NCI-H526 treated with DMSO at 0.1 percent for 48 hours (cell line): ENCODE measurements at regions not wholly inside any gene's neighbourhood (a gene's known extent, or its start where the extent isn't known, plus 50 kb on each side); places are given as distances from the start of the nearest gene placed in this dataset.
"Not testable (repeated sequence)": the region's sequence is repeated elsewhere in the genome, so short reads cannot be mapped to it uniquely, and the experiment has no call there.

ENCODE experiments used
- DNase-seq: peaks from one replicate; lab custom pipeline; 2025; lab: John Stamatoyannopoulos, UW

DNA sequence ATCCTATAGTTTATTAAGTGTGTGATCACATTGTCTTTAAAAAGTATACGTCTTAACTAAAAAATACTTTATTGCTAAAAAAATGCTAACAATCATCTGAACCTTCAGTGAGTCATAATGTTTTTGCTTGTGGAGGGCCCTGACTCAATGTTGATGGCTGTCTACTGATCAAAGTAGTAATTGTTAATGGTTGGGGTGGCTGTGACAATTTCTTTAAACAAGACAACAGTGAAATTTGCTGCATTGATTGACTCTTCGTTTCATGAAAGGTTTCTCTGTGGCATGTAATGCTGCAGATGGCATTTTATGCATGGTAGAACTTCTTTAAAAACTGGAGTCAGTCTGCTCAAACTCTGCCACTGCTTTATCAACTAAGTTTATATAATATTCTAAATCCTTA is 101.4 kb upstream of the IL15 start:
- no peak for DNase-seq

- no peak for DNase-seq
Observed at GRCh38 chr4:141538001-141538400, 98.4 kb upstream of the IL15 start.

GRCh38 chr4:141540643-141541042 is 95.7 kb upstream of the IL15 start:
- DNase-seq = no peak

- DNase-seq = no peak
Observed at GRCh38 chr4:141541851-141542250, 94.5 kb upstream of the IL15 start.

- DNase-seq = no peak
Observed at GRCh38 chr4:141543176-141543575, 93.2 kb upstream of the IL15 start.

GRCh38 chr4:141543706-141544105 is 92.7 kb upstream of the IL15 start:
- DNase-seq = no peak

DNA sequence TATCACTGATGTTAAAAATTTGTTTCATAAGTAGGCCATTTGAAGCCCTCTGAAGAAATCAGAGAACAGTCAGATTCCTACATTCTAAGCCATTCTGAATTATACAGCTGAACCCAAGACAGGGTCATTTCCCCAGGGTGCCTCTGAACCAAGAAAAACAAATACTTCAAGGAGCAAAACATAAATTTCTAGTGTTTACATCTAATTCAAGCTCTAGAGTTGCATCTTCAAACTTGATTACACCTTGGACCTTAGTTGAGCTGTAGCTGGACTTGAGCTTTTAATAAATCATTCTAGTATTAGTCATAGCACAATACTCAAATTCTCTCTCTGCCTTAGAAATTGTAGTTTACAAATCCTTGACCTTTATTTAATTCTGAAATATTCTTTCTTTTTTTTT is 87.6 kb upstream of the IL15 start:
- no peak for DNase-seq

DNA sequence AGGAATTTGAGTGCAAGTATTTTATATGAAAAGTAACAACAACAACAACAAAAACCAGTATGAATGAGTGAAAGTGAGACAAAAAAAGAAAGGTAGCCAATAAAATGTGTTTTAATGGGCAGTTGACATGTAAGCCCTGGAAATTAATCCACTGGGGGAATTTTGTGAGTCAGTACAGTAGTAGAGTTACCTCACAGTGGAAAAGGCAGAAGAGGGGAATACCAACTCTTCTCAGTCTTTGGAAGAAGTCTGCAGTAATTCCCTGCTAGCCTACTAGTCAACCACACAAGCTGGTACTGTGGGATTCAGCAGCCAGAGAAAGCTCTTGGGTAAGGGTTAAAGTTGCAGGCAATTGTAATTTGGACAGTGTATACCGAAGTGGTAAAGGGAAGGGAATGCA is 76.3 kb upstream of the IL15 start:
- DNase-seq = no peak

GRCh38 chr4:141562649-141563048 is 73.7 kb upstream of the IL15 start:
- no peak for DNase-seq

- DNase-seq = no peak
Observed at GRCh38 chr4:141563723-141564122, 72.7 kb upstream of the IL15 start.

DNA sequence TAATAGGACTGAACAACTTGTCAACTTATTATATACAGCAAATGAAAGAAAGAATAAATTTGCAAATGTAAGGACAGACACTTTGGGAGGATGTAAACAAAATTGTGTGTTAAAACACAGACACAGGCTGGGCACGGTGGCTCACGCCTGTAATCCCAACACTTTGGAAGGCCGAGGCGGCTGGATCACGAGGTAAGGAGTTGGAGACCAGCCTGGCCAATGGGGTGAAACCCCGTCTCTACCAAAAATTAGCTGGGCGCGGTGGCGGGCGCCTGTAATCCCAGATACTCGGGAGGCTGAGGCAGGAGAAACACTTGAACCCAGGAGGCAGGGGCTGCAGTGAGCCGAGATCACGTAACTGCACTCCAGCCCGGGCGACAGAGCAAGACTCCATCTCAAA is 71.4 kb upstream of the IL15 start:
- not testable (repeated sequence) for DNase-seq

GRCh38 chr4:141565379-141566089 is 70.8 kb upstream of the IL15 start:
- DNase-seq = no peak

GRCh38 chr4:141567326-141567915 is 69.0 kb upstream of the IL15 start:
- no peak for DNase-seq

DNA sequence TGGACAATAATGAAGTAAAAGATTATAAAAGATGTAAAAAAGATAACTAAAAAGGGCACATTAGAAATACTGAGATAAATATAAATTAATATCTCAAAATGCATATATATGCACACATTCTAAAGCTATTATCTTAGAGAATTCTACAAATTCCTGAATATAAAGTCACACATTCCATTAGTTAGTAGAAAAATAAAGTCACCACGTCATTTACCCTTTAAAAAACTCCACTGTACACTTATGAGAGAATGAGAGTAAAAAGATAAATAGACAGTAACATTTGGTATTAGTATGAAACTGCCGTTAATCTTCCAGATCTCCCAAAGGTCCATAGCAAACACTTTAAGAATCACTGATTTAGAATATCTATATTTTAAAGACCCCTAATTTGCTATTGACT is 67.2 kb upstream of the IL15 start:
- DNase-seq = no peak

- no peak for DNase-seq
Observed at GRCh38 chr4:141570290-141570689, 66.1 kb upstream of the IL15 start.

DNA sequence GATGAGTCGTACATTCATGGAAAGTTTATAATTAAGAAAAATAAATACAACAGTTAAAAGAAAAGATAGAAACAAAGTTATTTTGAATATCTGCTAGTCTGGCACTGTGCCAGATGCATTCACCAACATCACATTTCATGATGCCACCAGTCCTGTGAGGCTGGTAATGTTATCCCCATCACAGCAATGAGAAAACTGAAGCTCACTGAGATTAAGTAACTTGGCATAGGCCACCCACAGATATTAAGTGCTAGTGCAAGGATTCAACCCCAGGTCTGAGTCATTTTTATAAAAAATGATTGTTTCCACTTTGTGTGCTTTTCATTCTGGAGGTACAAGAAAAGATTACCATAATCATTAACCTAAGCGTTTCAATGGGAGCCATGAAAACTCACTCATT is 65.0 kb upstream of the IL15 start:
- DNase-seq = no peak

GRCh38 chr4:141571793-141572192 is 64.6 kb upstream of the IL15 start:
- no peak for DNase-seq

DNA sequence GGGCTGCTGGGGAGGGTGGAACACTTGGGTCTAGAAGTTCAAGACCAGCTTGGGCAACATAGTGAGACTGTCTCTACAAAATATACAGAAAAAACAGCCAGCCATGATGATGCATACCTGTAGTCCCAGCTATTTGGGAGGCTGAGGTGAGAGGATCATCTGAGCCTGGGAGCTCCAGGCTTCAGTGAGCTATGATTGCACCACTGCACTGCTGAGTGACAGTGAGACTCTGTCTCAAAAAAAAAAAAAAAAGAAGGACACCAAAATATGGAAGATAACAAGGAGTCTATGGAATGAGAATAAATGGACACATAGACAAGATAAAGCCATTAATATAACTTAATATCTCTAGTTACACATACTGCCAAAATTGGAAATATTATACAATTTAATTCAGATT is 62.7 kb upstream of the IL15 start:
- DNase-seq = no peak

GRCh38 chr4:141575884-141576283 is 60.5 kb upstream of the IL15 start:
- DNase-seq = no peak

- DNase-seq = no peak
Observed at GRCh38 chr4:141576585-141577110, 59.7 kb upstream of the IL15 start.

DNA sequence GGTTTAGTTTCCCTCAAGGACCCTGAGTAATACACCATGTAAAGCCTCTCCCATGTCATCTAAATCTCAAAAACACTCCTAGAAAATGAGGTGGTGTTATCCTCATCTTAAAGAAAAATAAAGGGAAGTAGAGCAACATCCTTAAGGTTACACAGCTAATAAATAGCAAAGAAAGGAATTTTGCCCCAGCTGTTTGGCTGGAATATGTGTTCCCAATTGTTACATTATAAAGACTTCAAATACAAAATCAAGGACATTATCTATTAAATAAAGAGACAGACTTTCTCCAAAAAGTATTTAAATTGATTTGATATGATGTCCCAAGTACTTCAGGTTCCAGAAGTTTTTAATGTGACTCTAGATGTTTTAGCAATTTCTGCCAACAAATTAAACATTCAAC is 57.9 kb upstream of the IL15 start:
- no peak for DNase-seq

GRCh38 chr4:141580523-141580922 is 55.9 kb upstream of the IL15 start:
- DNase-seq = no peak
